HG03108 (cell line): ENCODE measurements at regions not wholly inside any gene's neighbourhood (a gene's known extent, or its start where the extent isn't known, plus 50 kb on each side); places are given as distances from the start of the nearest gene placed in this dataset.

Source experiments
- ATAC-seq: cut with Tn5 transposase; IDR thresholded peaks from one replicate; pipeline ENCODE4 v1.9.1; 2021; ENCODE audit warnings: moderate library complexity; ENCODE audit not compliant: unreplicated experiment

DNA sequence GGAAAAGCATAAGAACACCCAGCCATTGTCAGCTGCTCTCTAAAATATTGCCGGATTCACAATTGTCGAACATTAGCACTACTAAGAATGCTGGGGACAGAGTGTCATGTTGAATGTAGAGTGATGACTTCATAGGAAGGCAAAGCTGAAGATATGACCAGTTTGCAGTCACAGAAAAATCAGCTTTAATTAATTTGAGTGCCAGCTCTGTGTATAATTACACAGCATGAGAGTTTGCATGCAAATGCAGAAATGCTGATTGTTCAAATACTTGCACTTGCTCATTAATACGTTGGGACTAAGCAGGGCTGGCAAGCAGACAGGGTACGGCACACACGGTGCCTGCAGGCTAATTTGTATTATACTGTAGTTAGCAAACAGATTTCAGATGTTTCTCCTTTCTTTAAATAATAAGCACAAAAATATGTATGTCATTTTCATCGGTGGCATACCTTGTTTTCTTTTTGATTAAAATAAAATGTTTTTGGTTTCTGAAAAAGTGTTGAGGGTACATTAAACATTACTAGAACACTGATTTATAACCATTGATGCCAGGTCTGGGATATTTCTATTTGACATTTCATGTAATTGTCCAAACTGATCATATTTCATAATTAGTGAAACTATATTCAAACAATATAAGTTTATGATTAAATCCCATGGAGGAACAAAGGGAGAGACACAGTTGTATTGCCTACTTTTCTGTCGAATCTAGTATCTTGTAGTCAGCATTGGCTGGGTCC lies 99.8 kb upstream of the ADGRL2 start:
- no peak for ATAC-seq

DNA sequence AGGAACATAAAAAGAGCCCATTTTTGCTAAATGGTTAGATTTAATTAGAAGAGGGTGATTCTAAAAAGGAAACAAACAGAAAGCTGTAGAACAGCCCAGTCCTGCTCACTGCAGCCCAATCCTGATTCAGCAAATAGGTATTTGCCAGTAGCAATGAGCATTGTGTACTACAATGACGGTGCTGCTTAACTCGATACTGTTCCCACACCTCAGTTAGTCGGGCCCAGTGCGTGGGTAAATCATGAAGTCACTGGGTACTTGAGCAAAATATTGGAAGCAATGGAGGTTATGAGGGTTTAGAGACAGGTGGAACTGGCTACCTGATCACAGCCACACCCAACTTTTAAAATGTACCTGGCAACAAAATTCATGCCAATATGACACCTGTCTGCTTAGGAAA lies 101.5 kb upstream of the ADGRL2 start:
- no peak for ATAC-seq

- no peak for ATAC-seq
Observed at GRCh38 chr1:81695741-81696140, 105.0 kb upstream of the ADGRL2 start.

- ATAC-seq: no peak
Observed at GRCh38 chr1:81693316-81693715, 107.4 kb upstream of the ADGRL2 start.

GRCh38 chr1:81690676-81691453 lies 109.9 kb upstream of the ADGRL2 start:
- no peak for ATAC-seq

GRCh38 chr1:81689531-81689941 lies 111.2 kb upstream of the ADGRL2 start:
- ATAC-seq: no peak

DNA sequence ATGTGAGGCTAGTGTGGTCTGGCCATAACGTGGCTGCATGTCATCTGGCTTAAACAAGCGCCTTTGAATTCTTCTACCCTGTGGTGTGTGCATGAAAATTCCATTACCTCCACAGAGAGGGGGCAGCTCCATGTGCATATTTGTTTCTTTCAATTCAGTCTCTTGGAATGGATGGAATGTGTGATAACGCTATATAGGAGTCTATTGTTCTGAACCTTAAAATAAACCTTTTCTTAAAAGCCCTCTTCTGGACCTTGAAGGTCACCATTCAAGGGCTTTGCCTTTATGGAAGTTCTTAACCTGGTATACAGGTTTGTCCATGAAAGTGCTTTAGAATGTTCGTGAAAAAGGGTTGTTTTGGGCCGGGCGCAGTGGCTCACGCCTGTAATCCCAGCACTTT lies 118.2 kb upstream of the ADGRL2 start:
- no peak for ATAC-seq

GRCh38 chr1:81681601-81682266 lies 119.0 kb upstream of the ADGRL2 start:
- ATAC-seq: no peak

DNA sequence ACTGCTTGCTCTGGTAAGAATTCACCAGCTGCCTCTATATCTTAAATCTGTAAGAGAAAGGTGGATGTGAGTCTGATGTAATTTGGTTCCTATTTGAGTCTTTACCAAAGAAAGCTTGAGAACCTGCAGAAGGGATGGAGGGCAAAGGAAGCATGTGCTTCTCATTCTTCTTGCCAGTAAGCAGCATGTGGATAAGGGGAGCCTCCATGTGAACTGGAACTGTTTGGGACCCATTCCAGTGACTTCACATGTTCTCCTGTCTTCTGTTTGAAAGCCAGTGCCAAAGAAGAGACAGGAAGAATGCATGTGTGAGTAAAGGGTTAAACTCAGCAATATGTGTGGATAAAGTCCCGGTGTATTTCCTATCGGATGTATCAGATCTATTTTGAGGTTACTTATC lies 119.6 kb upstream of the ADGRL2 start:
- ATAC-seq: no peak

GRCh38 chr1:81679942-81680341 lies 120.8 kb upstream of the ADGRL2 start:
- ATAC-seq: no peak

- no peak for ATAC-seq
Observed at GRCh38 chr1:81678779-81679178, 122.0 kb upstream of the ADGRL2 start.

DNA sequence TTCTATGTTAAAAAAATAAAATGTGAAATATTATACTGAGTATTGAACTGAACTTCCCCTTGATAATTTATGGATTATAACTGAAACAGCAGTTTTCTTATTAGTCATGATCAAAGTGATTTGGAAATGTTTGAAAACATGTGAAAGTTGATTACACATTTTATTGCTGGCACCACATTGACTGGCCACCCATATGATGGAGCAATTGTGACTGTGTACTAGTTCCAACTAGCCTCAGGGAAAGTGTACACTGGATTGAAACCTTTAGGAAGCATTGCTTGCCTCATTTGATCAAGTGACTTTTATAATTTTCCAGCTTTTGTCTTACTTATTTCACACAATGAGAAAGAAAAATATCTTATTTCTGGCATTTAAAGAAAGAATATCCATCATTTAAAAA lies 128.0 kb upstream of the ADGRL2 start:
- ATAC-seq: no peak

- no peak for ATAC-seq
Observed at GRCh38 chr1:81671038-81671437, 129.7 kb upstream of the ADGRL2 start.

DNA sequence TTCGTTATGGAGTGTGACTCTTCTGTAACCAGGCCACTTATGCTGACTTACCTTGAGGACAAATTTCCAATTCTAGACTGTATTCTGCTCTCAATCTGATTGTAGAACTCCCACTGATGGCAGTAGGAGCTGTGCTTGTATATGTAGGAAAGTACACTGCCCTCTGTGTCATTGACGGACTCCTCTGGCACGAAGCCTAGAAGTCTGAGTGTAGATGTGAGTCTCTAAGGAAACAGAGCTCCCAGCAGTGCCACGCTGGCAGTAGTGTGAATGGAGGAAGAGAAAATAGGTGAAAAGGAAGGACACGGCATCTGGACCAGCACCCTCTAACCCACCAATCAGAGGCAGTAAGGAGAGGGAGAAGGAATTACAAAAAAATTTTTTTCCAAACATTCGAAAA lies 130.4 kb upstream of the ADGRL2 start:
- ATAC-seq: no peak

DNA sequence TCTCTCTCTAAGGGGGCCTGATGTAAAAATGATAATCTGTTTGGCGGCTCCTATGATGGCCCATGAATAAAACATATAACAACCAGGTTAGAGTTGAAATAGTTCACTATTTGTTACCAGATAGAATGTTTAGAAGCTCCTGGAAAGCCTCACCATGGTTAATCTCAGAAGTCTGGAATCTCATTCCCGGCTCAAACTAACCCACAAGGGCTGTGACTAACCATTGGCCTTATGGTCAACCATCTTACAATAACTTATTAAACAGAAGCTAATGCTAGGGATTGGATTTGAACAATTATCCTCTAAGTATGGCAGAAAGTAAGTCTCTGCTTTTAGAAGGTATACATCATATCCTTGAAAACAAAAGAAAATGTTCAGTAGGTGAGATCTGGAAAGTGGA lies 134.1 kb upstream of the ADGRL2 start:
- ATAC-seq: no peak

DNA sequence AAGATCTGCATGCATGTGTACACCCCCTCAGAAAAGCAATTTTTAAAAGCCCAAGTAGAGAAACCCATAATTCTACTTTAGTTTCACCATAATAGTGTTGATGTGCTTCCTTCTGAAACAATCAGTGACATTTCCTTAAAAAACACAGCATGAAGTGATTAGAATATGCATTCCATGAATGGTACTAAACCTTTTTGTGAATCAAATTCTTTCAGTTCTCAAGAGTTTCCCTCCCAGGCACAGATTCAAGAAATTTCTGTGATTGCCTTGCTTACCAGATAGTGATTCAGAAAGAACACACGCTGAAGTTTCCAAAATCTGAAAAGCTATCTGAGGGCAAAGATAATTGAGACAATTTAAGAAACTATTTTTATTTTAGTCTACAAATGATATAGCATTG lies 136.4 kb upstream of the ADGRL2 start:
- ATAC-seq: no peak

DNA sequence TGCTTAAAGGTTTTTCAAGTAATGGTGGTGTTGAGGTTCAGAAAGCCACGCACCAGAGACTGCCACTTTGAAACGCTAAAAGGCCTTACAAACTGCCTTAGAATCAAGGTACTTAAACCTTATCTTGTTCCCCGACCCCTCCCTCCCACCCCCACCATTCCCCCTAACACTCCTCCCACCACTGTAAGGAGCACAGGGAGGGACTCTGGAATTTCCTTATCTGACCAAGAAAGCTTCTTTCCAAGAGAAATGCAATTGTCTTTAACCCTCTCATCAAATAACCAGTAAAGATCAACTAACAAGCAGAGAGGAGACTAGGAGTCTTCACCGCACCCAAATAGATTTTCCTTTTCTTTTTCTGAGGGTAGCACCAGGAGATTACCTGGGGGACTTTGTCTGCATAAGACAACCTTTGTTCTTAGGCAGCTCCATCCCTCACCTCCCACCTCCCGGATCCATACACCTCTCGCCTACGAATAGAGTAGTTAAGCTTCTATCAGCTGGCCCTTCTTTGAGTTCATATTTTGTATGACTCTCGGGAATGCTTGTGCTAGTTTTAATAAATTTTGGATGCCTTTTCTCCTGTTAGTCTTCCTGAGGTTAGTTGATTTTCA lies 137.7 kb upstream of the ADGRL2 start:
- ATAC-seq: no peak

DNA sequence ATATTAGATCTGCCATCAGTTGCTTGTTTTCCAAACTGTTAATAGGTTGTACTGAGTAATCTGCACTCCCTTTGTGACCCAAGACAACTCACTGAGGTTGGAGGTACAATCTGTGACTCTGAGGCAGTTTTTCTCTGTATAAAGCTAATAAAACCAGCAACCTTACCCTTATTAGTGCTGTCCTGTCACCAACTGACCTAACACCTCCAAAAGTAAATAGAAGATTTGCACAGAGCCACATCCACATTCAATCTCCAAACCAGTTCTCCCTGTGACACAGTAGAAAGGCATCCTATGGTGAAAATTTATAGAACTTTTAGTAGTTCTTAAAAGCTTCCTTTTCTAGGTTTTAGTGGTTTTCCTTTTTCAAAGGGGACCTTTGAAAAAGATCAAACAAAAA lies 140.4 kb upstream of the ADGRL2 start:
- ATAC-seq: no peak

GRCh38 chr1:81654657-81655056 lies 146.1 kb upstream of the ADGRL2 start:
- ATAC-seq: no peak

- ATAC-seq: no peak
Observed at GRCh38 chr1:81654147-81654546, 146.6 kb upstream of the ADGRL2 start.

DNA sequence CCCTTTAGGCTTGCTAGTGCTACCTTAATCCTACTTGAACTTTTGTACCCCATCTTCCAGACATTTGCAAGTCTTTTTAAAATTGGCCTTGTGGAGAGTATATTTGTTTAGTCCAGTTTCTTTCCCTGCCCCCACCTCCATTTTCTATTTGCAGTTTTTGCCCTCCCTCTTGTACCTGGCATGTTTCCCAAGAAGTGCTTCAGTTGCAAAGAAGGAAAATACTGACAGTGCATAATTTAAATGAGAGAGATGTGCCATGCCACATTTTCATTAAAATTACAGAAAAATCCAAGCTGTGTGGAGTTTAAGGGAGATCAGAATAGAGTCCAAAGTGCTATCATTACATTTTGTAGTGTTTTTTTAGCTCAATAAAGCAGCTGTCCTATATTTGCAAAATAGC lies 150.0 kb upstream of the ADGRL2 start:
- ATAC-seq: no peak

DNA sequence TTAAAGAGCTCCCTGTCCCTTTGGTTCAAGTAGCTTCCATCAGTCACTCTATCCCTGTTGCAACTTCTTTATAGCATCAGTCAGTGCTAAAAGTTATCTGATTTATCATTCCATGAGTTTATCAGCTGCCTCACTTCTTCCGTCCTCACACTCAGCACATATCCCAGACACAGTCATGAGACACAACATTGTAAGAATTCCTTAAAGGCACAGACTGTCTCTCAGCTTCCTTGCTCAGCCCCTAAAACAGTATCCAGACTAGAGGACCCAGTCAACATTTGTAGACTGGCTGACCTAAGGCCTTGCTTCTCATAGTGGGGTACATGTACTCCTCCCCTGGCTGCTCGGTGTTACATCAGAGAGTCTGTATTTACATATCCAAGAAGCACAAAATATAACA lies 164.9 kb upstream of the ADGRL2 start:
- ATAC-seq: no peak
